ENCODE measurements at regions not wholly inside any gene's neighbourhood (a gene's known extent, or its start where the extent isn't known, plus 50 kb on each side); places are given as distances from the start of the nearest gene placed in this dataset.

DNA sequence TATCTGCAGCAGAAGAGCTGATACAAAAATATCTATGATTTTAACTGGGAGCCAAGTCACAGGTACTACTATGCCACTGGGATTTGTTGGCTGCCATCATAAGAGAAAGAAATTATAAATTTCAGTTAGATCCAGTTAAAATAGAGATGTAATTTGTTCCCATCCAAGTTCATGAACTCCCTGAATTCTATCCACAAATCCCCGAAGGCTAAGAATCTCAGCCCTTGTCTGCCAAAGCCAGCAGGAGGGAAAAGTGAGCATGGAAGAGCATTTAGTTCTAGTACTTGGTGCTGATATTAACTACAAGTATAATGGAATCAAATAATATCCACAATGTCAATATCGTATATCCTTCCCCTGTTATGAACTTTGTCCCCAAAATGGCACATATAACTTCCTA lies 801.1 kb upstream of the CXADR start:
- H3K9me3 ChIP-seq (ENCODE audit: low read depth, low read length), result no peaks in the 10 kb centered on the region
- no peaks in the 10 kb centered on the region for H3K36me3 ChIP-seq (ENCODE audit: insufficient read depth, low read length)
- no peak for DNase-seq (ENCODE audit: low read depth, low spot score)
- TF ChIP-seq POLR2AphosphoS5 (IDR thresholded peaks at IDR 0.05; ENCODE audit: borderline replicate concordance, low read depth, low read length) (no peak), FOXP2 (optimal IDR thresholded peaks at IDR 0.05; ENCODE audit: control extremely low read depth, extremely low read length, insufficient read depth) (no peak), EZH2 (IDR thresholded peaks at IDR 0.05) (no peak)
- no peak overlapping the region for H3K27ac ChIP-seq
- H3K9ac ChIP-seq (ENCODE audit: insufficient read length), result no peak overlapping the region
- H3K4me3 ChIP-seq, result no peak overlapping the region

DNA sequence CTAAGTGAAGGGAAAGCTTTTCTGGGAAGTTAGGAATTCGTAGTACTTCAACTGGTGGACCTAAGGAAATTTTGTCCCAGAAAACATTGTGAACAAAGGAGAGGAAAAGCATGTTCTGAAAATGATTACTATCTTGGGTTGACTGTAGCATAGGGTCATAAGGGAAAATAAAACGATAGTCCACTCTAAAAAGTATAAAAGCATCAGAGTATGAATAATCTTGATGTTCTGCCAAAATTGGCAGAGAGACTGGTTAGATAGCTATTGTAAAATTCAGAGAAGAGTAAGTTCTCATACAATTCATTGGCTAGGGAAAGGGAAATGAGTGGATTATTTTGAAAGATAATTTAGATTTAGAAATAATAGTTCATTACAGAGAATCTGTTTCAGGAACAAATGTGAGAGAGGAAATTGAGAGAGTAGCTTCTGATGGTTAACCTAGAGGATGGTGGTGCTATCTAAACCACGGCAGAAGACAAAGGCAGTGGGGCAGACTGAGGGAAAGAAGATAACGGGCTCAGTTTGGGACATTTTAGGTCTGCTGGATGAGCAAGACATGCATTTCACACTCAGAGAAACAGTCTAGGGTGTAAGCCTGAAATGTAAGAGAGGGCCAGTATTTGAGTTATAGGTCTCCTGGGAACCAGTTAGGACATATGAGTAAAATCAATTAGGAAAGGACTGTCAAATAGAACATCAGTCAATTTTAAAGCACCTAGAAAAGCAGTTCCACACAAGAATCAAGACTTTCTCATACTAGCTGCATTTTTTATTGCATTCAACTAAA lies 799.3 kb upstream of the CXADR start:
- TF ChIP-seq POLR2AphosphoS5 (IDR thresholded peaks at IDR 0.05; ENCODE audit: borderline replicate concordance, low read depth, low read length) (no peak), EZH2 (IDR thresholded peaks at IDR 0.05) (no peak), FOXP2 (optimal IDR thresholded peaks at IDR 0.05; ENCODE audit: control extremely low read depth, extremely low read length, insufficient read depth) (no peak)
- DNase-seq (ENCODE audit: low read depth, low spot score), result no peak

DNA sequence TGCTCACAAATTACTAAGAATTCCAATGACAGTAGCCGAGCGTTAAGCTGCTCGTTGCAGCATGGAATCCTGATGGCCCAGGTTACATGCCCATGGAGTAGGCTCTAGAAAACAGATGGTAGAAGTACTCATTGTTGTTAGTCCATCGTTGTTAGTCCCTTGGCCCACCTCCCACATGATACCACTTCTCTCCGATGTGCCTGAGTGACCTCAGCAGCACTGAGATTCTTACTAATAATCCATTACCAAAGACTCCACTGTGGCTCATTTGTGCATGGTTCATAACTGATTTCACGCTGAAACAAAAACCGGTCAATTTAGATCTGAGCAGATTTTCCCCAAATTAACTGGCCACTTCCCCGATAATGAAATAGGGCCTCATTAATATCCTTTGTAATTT lies 772.3 kb upstream of the CXADR start:
- Histone ChIP-seq H3K9me3 (ENCODE audit: low read depth, low read length) (no peaks in the 10 kb centered on the region), H3K36me3 (ENCODE audit: insufficient read depth, low read length) (no peaks in the 10 kb centered on the region), H3K27ac (no peak overlapping the region), H3K4me3 (no peak overlapping the region), H3K9ac (ENCODE audit: insufficient read length) (no peak overlapping the region)
- DNase-seq (ENCODE audit: low read depth, low spot score), result no peak
- no peak for TF ChIP-seq FOXP2 (optimal IDR thresholded peaks at IDR 0.05; ENCODE audit: control extremely low read depth, extremely low read length, insufficient read depth)
- no peak for TF ChIP-seq POLR2AphosphoS5 (IDR thresholded peaks at IDR 0.05; ENCODE audit: borderline replicate concordance, low read depth, low read length)
- TF ChIP-seq EZH2 (IDR thresholded peaks at IDR 0.05), result no peak

More for the DNA sequence above, 799.3 kb upstream of the CXADR start:
- H3K27ac ChIP-seq, result no peak overlapping the region
- no peaks in the 10 kb centered on the region for H3K36me3 ChIP-seq (ENCODE audit: insufficient read depth, low read length)
- no peaks in the 10 kb centered on the region for H3K9me3 ChIP-seq (ENCODE audit: low read depth, low read length)
- no peak overlapping the region for H3K9ac ChIP-seq (ENCODE audit: insufficient read length)
- no peak overlapping the region for H3K4me3 ChIP-seq

DNA sequence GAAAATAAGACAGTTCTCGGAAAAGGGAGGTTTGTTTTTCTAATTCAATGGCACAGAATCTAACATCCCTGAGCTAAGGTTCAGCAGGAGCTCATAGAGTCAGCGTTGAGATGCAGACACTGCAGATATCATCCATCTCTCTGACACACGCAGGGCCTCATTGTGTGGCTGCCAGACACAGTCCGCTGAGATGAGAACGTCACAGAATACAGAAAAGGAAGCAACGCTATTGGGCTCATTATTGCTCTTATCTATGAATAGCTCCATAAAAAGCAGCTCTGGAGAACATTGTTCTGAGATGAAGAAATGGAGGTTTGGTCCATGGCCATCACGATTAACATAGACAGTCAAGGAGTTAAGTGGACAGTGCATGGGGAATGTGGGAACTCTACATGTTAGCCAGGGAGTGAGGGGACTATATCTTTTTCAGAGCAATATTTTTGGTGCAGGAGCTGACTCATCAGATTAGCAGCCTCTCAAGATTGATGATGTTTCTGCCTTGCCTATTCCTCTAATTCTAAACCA lies 771.6 kb upstream of the CXADR start:
- H3K36me3 ChIP-seq (ENCODE audit: insufficient read depth, low read length), result no peaks in the 10 kb centered on the region
- no peak overlapping the region for H3K27ac ChIP-seq
- no peak overlapping the region for H3K4me3 ChIP-seq
- H3K9ac ChIP-seq (ENCODE audit: insufficient read length), result no peak overlapping the region
- no peak for TF ChIP-seq POLR2AphosphoS5 (IDR thresholded peaks at IDR 0.05; ENCODE audit: borderline replicate concordance, low read depth, low read length)
- no peak for TF ChIP-seq FOXP2 (optimal IDR thresholded peaks at IDR 0.05; ENCODE audit: control extremely low read depth, extremely low read length, insufficient read depth)
- TF ChIP-seq EZH2 (IDR thresholded peaks at IDR 0.05), result no peak
- H3K9me3 ChIP-seq (ENCODE audit: low read depth, low read length), result no peaks in the 10 kb centered on the region
- no peak for DNase-seq (ENCODE audit: low read depth, low spot score)

DNA sequence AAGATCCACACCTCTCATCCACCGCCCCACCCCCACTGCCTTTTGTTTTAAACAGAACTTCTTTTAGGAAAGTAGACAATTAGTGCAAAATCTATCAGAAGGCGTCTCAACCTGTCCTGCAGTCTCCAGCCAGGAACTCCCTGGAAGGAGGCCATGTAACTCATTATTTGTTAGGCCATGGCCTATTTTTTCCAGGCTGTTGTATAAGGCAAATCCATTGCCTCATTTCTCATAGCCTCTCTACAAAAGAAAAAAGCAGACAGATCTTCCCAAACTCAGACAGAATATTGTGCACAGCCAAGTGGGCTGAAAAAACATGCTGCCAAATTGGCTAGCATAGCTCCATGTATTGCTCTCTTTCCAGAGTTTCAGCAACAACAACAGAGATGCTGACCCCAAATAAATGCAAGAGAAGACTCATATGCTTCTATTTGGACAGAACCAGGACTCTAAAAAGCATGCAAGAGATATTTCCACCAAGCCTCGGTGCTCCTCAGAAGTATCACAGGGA lies 770.7 kb upstream of the CXADR start:
- Histone ChIP-seq H3K9me3 (ENCODE audit: low read depth, low read length) (no peaks in the 10 kb centered on the region), H3K36me3 (ENCODE audit: insufficient read depth, low read length) (no peaks in the 10 kb centered on the region), H3K9ac (ENCODE audit: insufficient read length) (no peak overlapping the region), H3K4me3 (no peak overlapping the region), H3K27ac (no peak overlapping the region)
- TF ChIP-seq FOXP2 (optimal IDR thresholded peaks at IDR 0.05; ENCODE audit: control extremely low read depth, extremely low read length, insufficient read depth) (no peak), POLR2AphosphoS5 (IDR thresholded peaks at IDR 0.05; ENCODE audit: borderline replicate concordance, low read depth, low read length) (no peak), EZH2 (IDR thresholded peaks at IDR 0.05) (no peak)
- DNase-seq (ENCODE audit: low read depth, low spot score), result no peak

DNA sequence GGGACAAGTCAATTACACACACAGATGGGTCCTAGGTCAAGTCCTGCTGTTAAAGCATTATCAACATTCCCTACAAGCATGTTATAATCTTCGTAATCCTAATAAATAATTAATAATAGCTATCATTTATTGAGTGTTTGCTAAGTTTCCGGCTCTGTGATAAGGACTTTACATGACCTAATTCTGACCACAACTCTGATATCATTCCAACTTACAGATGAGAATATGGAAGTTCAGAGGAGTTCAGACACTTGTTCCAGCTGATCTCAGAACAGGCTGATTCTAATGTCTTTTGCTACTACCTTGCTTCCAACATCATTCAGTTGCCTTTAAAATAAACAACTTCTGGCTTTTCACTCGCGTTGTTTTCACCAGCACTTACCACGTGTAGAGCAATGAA lies 770.1 kb upstream of the CXADR start:
- Histone ChIP-seq H3K9me3 (ENCODE audit: low read depth, low read length) (no peaks in the 10 kb centered on the region), H3K4me3 (no peak overlapping the region), H3K9ac (ENCODE audit: insufficient read length) (no peak overlapping the region), H3K36me3 (ENCODE audit: insufficient read depth, low read length) (no peaks in the 10 kb centered on the region), H3K27ac (no peak overlapping the region)
- TF ChIP-seq EZH2 (IDR thresholded peaks at IDR 0.05), result no peak
- TF ChIP-seq POLR2AphosphoS5 (IDR thresholded peaks at IDR 0.05; ENCODE audit: borderline replicate concordance, low read depth, low read length), result no peak
- no peak for TF ChIP-seq FOXP2 (optimal IDR thresholded peaks at IDR 0.05; ENCODE audit: control extremely low read depth, extremely low read length, insufficient read depth)
- DNase-seq (ENCODE audit: low read depth, low spot score), result no peak

DNA sequence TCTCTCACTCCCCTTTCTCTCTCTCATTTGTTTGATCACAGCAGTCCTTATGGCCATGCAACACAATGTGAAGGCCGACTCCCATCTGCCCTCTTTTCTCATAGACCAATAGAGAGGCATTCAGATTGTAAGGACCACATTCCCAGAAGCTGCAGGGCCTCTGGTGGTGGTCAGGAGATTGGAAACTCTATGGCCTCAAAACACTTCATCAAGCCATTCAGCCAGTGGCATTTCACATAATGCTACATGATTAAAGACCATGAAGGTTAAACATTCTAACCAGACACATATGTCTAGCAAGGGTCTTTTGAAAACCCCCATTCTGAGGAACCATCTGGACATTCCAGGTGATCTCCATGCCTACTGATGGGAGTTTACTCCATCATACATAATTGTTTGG lies 769.5 kb upstream of the CXADR start:
- no peak overlapping the region for H3K4me3 ChIP-seq
- no peak for DNase-seq (ENCODE audit: low read depth, low spot score)
- no peaks in the 10 kb centered on the region for H3K9me3 ChIP-seq (ENCODE audit: low read depth, low read length)
- H3K36me3 ChIP-seq (ENCODE audit: insufficient read depth, low read length), result no peaks in the 10 kb centered on the region
- TF ChIP-seq EZH2 (IDR thresholded peaks at IDR 0.05), result no peak
- TF ChIP-seq POLR2AphosphoS5 (IDR thresholded peaks at IDR 0.05; ENCODE audit: borderline replicate concordance, low read depth, low read length), result no peak
- TF ChIP-seq FOXP2 (optimal IDR thresholded peaks at IDR 0.05; ENCODE audit: control extremely low read depth, extremely low read length, insufficient read depth), result no peak
- H3K9ac ChIP-seq (ENCODE audit: insufficient read length), result no peak overlapping the region
- no peak overlapping the region for H3K27ac ChIP-seq

DNA sequence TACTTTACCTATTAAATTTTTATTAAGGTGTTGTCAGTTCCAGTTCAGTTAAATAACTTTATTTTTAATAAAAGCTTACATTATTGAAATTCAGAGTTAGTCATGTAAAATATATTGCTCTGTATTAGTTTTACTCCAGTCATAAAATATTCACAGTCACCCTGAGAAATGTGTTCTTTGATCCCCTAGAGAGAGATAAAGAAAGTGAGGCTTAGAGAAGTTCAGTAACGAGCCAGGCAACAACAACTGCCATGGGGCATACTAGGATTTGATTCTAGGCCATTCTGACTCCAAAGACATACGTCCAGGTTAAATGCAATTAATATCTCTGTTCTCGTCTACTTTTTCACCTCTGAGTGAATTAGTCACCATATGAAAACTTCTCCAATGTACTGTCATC lies 761.9 kb upstream of the CXADR start:
- no peak for DNase-seq (ENCODE audit: low read depth, low spot score)
- Histone ChIP-seq H3K9ac (ENCODE audit: insufficient read length) (peak overlapping the region; percentile 56), H3K27ac (peak overlapping the region; percentile 93), H3K4me3 (peak overlapping the region; percentile 38), H3K9me3 (ENCODE audit: low read depth, low read length) (no peaks in the 10 kb centered on the region; the same call in 1 of the 2 replicates), H3K36me3 (ENCODE audit: insufficient read depth, low read length) (peaks cover 3% of the 10 kb centered on the region; the same call in 1 of the 2 replicates)
- TF ChIP-seq POLR2AphosphoS5 (IDR thresholded peaks at IDR 0.05; ENCODE audit: borderline replicate concordance, low read depth, low read length) (no peak), EZH2 (IDR thresholded peaks at IDR 0.05) (no peak), FOXP2 (optimal IDR thresholded peaks at IDR 0.05; ENCODE audit: control extremely low read depth, extremely low read length, insufficient read depth) (no peak)

All from SK-N-MC (cell line).